ENCODE measurements at regions not wholly inside any gene's neighbourhood (a gene's known extent, or its start where the extent isn't known, plus 50 kb on each side); places are given as distances from the start of the nearest gene placed in this dataset.

DNA sequence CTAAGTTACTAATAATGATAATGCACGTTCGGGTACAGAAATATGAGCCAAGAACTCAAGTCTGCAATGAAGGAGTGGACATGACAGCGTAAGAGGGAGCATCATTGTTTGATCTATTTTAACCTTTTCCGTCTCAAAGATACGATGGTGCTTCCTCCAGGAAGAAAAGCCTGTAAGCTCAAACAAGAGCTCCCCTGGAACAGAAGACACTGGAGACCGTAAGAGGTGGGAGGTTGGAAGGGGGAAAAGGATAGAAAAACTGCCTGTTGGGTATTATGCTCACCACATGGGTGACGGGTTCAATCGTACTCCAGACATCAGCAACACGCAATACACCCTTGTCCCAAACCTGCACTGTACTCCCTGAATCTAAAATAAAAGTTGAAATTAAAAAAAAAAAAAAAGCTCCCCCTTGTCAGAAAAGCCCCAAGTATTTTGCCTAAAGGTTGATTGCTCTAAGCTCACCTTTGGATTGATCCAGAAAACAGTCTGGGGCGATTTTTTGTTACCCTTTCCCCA lies 180.5 kb downstream of the TRIM27 start:
- Histone ChIP-seq H3K9me3 (ENCODE audit: control insufficient read depth, low read length) (peaks cover 3% of the 10 kb centered on the region), H3K36me3 (ENCODE audit: control insufficient read depth in 1 of 2, insufficient read depth in 2 of 2, low read length in 1 of 2) (no peaks in the 10 kb centered on the region), H3K27ac (ENCODE audit: low read depth in 1 of 2, low read length in 2 of 2) (no peak overlapping the region), H3K4me1 (ENCODE audit: control insufficient read depth in 1 of 2, insufficient read depth in 2 of 2, low read length in 2 of 2) (no peaks in the 10 kb centered on the region), H3K27me3 (ENCODE audit: control insufficient read depth in 1 of 2, insufficient read depth in 2 of 2, low read length in 1 of 2) (peaks cover 0 to 5% of the 10 kb centered on the region in 2 donors), H3K4me3 (ENCODE audit: low read length in 2 of 2) (no peak overlapping the region)
- intact Hi-C loops (cut with DNase I): no loop called here
- ATAC-seq (ENCODE audit: low FRiP score) (no peak), DNase-seq (no peak)
- 3 to 6% methylated on average over 10 of the region's 10 CpGs for WGBS, 2 donors

DNA sequence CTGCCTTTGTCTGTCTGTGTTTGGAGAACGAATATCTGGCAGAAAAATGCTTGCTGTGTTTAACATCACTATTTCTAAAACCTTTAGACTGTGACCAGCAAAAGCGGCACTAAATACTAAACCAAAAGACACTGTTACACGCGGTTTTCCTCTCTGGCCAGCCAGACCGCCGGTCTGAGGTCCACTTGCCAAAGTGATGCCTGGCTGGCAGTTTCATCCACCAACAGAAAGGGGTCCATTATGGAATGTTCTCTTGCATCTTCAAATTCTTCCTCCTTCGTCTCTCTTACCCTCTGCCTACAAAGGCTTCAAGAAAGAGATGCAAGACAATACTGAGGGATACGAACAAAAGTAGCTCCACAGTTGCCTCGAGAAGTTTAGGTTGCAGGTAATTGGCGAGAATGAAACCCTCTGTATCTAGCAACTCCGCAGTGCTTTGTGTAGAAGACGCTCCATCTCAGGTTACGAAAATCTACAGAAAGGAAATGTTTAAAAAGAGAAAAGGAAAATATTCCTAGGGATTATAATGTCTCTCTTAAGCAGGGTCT lies 176.6 kb downstream of the TRIM27 start:
- 35 to 46% methylated on average over 13 of the region's 13 CpGs for WGBS, 2 donors
- peaks cover 0 to 3% of the 10 kb centered on the region in 2 donors for H3K27me3 ChIP-seq (ENCODE audit: control insufficient read depth in 1 of 2, insufficient read depth in 2 of 2, low read length in 1 of 2)
- intact Hi-C loops (cut with DNase I): no loop called here
- H3K4me1 ChIP-seq (ENCODE audit: control insufficient read depth in 1 of 2, insufficient read depth in 2 of 2, low read length in 2 of 2): no peaks in the 10 kb centered on the region
- ATAC-seq (ENCODE audit: low FRiP score): no peak
- H3K9me3 ChIP-seq (ENCODE audit: control insufficient read depth, low read length): peaks cover 8% of the 10 kb centered on the region
- H3K36me3 ChIP-seq (ENCODE audit: control insufficient read depth in 1 of 2, insufficient read depth in 2 of 2, low read length in 1 of 2): no peaks in the 10 kb centered on the region
- H3K4me3 ChIP-seq (ENCODE audit: low read length in 2 of 2): no peak overlapping the region
- no peak for DNase-seq
- H3K27ac ChIP-seq (ENCODE audit: low read depth in 1 of 2, low read length in 2 of 2): no peak overlapping the region

DNA sequence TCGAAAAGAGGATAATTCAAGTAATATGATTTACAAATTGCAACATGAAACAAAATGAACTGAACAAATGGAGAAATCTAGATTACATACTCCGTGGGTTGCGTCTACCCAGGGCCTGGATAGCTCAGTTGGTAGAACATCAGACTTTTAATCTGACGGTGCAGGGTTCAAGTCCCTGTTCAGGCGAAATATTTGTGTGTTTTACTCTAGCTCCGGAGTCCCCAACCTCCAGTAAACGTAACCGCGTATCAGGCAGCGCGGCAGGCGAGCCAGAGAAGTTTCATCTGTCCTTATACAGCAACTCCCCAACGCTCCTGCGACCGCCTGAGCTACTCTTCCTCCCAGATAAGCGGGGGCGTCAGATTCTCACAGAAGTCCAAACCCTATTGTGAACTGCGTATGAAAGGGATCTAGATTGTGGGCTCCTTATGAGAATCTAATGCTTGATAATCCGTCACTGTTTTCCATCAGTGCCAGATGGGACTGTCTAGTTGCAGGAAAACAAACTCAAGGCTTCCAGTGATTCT lies 176.1 kb downstream of the TRIM27 start:
- 16 to 17% methylated on average over 19 of the region's 19 CpGs for WGBS, 2 donors
- Histone ChIP-seq H3K4me3 (ENCODE audit: low read length in 2 of 2) (no peak overlapping the region), H3K27ac (ENCODE audit: low read depth in 1 of 2, low read length in 2 of 2) (no peak overlapping the region), H3K9me3 (ENCODE audit: control insufficient read depth, low read length) (peaks cover 8% of the 10 kb centered on the region), H3K36me3 (ENCODE audit: control insufficient read depth in 1 of 2, insufficient read depth in 2 of 2, low read length in 1 of 2) (no peaks in the 10 kb centered on the region), H3K4me1 (ENCODE audit: control insufficient read depth in 1 of 2, insufficient read depth in 2 of 2, low read length in 2 of 2) (no peaks in the 10 kb centered on the region), H3K27me3 (ENCODE audit: control insufficient read depth in 1 of 2, insufficient read depth in 2 of 2, low read length in 1 of 2) (peaks cover 0 to 3% of the 10 kb centered on the region in 2 donors)
- intact Hi-C loops (cut with DNase I): no loop called here
- no peak for ATAC-seq (ENCODE audit: low FRiP score)
- no peak for DNase-seq

DNA sequence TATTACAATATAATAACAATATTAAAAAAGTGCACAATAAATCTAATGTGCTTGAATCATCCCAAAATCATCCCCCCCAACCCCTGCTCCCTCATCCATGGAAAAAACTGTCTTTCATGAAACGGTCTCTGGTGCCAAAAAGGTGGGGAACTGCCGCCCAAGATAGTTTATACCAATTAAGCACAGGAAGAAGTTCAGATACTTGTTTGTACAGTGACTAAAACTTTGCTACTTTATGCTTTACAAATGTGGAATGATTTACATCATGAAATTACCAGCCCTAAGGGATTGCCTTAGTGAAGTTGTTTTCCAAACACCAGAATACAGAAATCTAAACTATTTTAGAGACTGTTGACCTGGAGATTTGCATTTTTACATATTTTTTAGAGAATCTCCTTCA lies 175.6 kb downstream of the TRIM27 start:
- intact Hi-C loops (cut with DNase I): no loop called here
- ATAC-seq (ENCODE audit: low FRiP score): no peak
- H3K27ac ChIP-seq (ENCODE audit: low read depth in 1 of 2, low read length in 2 of 2): no peak overlapping the region
- H3K36me3 ChIP-seq (ENCODE audit: control insufficient read depth in 1 of 2, insufficient read depth in 2 of 2, low read length in 1 of 2): no peaks in the 10 kb centered on the region
- peaks cover 0 to 3% of the 10 kb centered on the region in 2 donors for H3K27me3 ChIP-seq (ENCODE audit: control insufficient read depth in 1 of 2, insufficient read depth in 2 of 2, low read length in 1 of 2)
- peaks cover 8% of the 10 kb centered on the region for H3K9me3 ChIP-seq (ENCODE audit: control insufficient read depth, low read length)
- no peak overlapping the region for H3K4me3 ChIP-seq (ENCODE audit: low read length in 2 of 2)
- no peak for DNase-seq
- no peaks in the 10 kb centered on the region for H3K4me1 ChIP-seq (ENCODE audit: control insufficient read depth in 1 of 2, insufficient read depth in 2 of 2, low read length in 2 of 2)
- 37 to 46% methylated on average over 2 of the region's 2 CpGs for WGBS, 2 donors

DNA sequence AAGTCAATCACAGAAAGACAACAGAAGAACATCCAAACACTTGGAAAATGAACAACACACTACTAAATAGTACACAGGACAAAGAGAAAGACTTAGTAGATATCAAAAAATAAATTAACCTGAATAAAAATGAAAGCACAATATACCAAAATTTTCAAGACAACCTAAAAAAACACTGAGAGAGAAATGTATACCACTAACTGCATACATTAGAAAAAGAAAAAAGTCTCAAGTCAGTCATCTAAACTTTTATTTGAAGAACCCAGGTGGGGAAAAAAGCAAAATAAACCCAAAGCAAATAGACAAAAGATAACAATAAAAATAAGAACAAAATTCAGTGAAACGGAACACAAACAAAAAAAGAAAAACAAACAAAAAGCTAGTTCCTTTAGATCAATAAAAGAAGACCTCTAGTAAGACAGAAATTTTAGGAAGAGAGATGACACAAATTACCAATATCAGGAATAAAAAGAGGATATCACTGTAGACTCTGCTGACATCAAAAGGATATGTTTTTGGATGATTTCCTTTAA lies 172.8 kb downstream of the TRIM27 start:
- H3K4me1 ChIP-seq (ENCODE audit: control insufficient read depth in 1 of 2, insufficient read depth in 2 of 2, low read length in 2 of 2): no peaks in the 10 kb centered on the region
- H3K27me3 ChIP-seq (ENCODE audit: control insufficient read depth in 1 of 2, insufficient read depth in 2 of 2, low read length in 1 of 2): no peaks in the 10 kb centered on the region
- H3K27ac ChIP-seq (ENCODE audit: low read depth in 1 of 2, low read length in 2 of 2): no peak overlapping the region
- intact Hi-C loops (cut with DNase I): no loop called here
- H3K4me3 ChIP-seq (ENCODE audit: low read length in 2 of 2): no peak overlapping the region
- no peaks in the 10 kb centered on the region for H3K36me3 ChIP-seq (ENCODE audit: control insufficient read depth in 1 of 2, insufficient read depth in 2 of 2, low read length in 1 of 2)
- ATAC-seq (ENCODE audit: low FRiP score) (no peak), DNase-seq (no peak)
- 78 to 79% methylated on average over 1 of the region's 1 CpG for WGBS, 2 donors
- peaks cover 8% of the 10 kb centered on the region for H3K9me3 ChIP-seq (ENCODE audit: control insufficient read depth, low read length)

DNA sequence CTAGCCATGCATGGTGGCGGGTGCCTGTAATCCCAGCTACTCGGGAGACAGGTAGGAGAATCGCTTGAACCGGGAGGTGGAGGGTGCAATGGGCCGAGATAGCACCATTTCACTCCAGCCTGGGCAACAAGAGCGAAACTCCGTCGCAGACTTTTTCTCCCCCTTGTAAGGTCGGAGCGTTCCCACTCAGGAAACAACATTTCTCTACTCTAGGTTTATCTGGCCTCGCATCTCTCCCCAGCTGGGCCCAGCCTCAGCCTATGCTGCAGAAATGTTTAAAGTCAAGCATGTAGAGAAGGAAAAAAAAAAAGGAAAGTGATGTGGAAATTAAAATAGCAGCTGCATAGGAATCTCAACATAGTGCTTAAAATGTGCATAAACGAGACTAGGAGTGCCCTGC lies 172.3 kb downstream of the TRIM27 start:
- intact Hi-C loops (cut with DNase I): no loop called here
- Histone ChIP-seq H3K9me3 (ENCODE audit: control insufficient read depth, low read length) (peaks cover 8% of the 10 kb centered on the region), H3K4me1 (ENCODE audit: control insufficient read depth in 1 of 2, insufficient read depth in 2 of 2, low read length in 2 of 2) (no peaks in the 10 kb centered on the region), H3K36me3 (ENCODE audit: control insufficient read depth in 1 of 2, insufficient read depth in 2 of 2, low read length in 1 of 2) (no peaks in the 10 kb centered on the region), H3K27me3 (ENCODE audit: control insufficient read depth in 1 of 2, insufficient read depth in 2 of 2, low read length in 1 of 2) (no peaks in the 10 kb centered on the region), H3K4me3 (ENCODE audit: low read length in 2 of 2) (no peak overlapping the region), H3K27ac (ENCODE audit: low read depth in 1 of 2, low read length in 2 of 2) (no peak overlapping the region)
- DNase-seq: no peak
- 49 to 53% methylated on average over 12 of the region's 12 CpGs for WGBS, 2 donors
- no peak for ATAC-seq (ENCODE audit: low FRiP score)

DNA sequence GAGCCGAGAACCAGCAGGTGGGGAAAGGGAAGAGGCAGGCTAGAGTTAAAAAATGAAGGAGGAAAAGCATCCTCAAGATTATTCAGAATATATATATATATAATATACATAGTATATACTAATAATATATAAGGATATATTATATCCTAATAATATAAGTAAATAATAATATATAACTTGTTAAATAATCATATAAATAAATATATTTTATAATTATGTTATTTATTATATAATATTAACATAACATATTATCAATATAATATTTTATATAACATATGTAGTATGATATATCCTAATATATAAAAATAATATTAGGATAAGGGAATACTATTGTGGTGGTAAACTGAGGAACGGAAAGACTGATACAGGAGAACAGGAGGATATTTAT lies 171.8 kb downstream of the TRIM27 start:
- WGBS, 2 donors: 82 to 83% methylated on average over 2 of the region's 2 CpGs
- H3K27ac ChIP-seq (ENCODE audit: low read depth in 1 of 2, low read length in 2 of 2): no peak overlapping the region
- intact Hi-C loops (cut with DNase I): no loop called here
- no peaks in the 10 kb centered on the region for H3K4me1 ChIP-seq (ENCODE audit: control insufficient read depth in 1 of 2, insufficient read depth in 2 of 2, low read length in 2 of 2)
- no peak overlapping the region for H3K4me3 ChIP-seq (ENCODE audit: low read length in 2 of 2)
- H3K27me3 ChIP-seq (ENCODE audit: control insufficient read depth in 1 of 2, insufficient read depth in 2 of 2, low read length in 1 of 2): no peaks in the 10 kb centered on the region
- ATAC-seq (ENCODE audit: low FRiP score): no peak
- H3K36me3 ChIP-seq (ENCODE audit: control insufficient read depth in 1 of 2, insufficient read depth in 2 of 2, low read length in 1 of 2): no peaks in the 10 kb centered on the region
- no peak for DNase-seq
- peaks cover 8% of the 10 kb centered on the region for H3K9me3 ChIP-seq (ENCODE audit: control insufficient read depth, low read length)

DNA sequence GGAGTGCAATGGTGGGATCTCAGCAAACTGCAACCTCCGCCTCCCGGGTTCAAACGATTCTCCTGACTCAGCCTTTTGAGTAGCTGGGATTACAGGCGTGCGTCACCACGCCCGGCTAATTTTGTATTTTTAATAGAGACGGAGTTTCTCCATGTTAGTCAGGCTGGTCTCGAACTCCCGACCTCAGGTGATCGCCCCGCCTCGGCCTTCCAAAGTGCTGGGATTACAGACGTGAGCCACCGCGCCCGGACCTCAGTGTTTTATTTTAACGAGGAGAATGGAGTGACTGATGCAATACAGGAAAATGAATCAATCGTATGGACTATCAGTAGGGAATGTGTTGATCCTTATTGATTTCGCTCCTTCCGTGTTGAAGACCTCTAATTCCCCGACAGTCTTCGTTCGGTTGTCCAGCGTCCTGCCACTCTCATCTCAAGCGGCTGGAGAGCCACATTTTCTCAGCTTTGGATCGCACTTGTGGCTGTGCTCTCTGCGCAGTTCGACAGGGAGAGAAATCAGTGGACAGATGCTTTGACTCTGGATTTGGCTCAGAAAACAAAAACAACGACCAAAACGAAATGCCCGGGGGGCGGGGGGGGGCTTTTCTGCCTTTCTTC lies 166.2 kb downstream of the TRIM27 start:
- no peak for ATAC-seq (ENCODE audit: low FRiP score)
- DNase-seq: no peak
- Histone ChIP-seq H3K9me3 (ENCODE audit: control insufficient read depth, low read length) (peaks cover 1% of the 10 kb centered on the region), H3K36me3 (ENCODE audit: control insufficient read depth in 1 of 2, insufficient read depth in 2 of 2, low read length in 1 of 2) (no peaks in the 10 kb centered on the region), H3K4me1 (ENCODE audit: control insufficient read depth in 1 of 2, insufficient read depth in 2 of 2, low read length in 2 of 2) (no peaks in the 10 kb centered on the region), H3K4me3 (ENCODE audit: low read length in 2 of 2) (no peak overlapping the region), H3K27me3 (ENCODE audit: control insufficient read depth in 1 of 2, insufficient read depth in 2 of 2, low read length in 1 of 2) (no peaks in the 10 kb centered on the region), H3K27ac (ENCODE audit: low read depth in 1 of 2, low read length in 2 of 2) (no peak overlapping the region)
- 45 to 55% methylated on average over 33 of the region's 33 CpGs for WGBS, 2 donors
- intact Hi-C loops (cut with DNase I): no loop called here
